ENCODE measurements at regions not wholly inside any gene's neighbourhood (a gene's known extent, or its start where the extent isn't known, plus 50 kb on each side); places are given as distances from the start of the nearest gene placed in this dataset.

GRCh38 chr9:108496846-108497245 lies 358.9 kb downstream of the ACTL7B start:
- TF ChIP-seq CTCF (IDR thresholded peaks at IDR 0.05; ENCODE audit: extremely low read depth, insufficient read depth, missing control alignments) = no peak
- in situ Hi-C loops (cut with MboI; ENCODE audit: low pct_unique_long_range_greater_than_20kb, low sequenced_read_pairs, unreplicated experiment) = no loop called here

DNA sequence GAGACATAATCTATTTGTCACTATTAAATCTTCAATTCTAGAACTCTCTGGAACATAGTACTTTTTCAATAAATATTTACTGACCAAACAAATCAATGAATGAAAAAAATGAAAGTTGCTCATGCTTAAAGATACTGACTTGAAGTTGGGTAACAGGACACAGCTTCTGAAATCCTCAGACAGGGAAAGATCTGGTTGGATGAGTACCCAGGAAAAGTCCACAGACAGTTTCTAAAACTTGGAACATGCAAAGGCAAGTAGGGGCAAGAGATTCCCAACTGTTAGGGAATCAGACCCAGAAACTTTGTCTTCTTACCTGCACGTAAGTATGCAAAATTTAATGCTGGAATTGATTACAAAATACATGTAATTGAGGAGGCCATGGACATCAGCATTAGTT lies 366.2 kb downstream of the ACTL7B start:
- no peak for DNase-seq (ENCODE audit: low spot score)
- no peak for TF ChIP-seq CTCF (IDR thresholded peaks at IDR 0.05; ENCODE audit: extremely low read depth, insufficient read depth, missing control alignments)
- in situ Hi-C loops (cut with MboI; ENCODE audit: low pct_unique_long_range_greater_than_20kb, low sequenced_read_pairs, unreplicated experiment) = no loop called here

More at GRCh38 chr9:108496846-108497245, 358.9 kb downstream of the ACTL7B start:
- DNase-seq (ENCODE audit: low spot score) = no peak

DNA sequence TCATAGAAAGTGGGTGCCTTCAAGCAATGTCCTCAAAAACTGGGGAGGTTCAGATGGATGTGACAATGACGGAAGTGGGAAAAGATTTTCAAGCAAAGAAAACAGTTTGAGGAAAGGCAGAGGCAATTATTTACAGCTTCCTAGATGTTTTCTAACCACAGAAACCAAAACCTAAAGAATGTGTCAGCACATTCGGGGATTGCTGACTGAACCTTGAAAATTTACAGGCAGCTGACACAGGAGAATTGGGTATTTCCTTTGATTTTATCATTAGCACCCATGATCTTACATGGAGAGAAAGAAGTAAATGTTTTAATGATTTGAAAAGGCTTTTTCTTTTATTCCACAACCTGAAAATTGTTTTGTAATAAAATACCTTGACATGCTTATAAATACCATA lies 369.0 kb downstream of the ACTL7B start:
- no peak for DNase-seq (ENCODE audit: low spot score)
- in situ Hi-C loops (cut with MboI; ENCODE audit: low pct_unique_long_range_greater_than_20kb, low sequenced_read_pairs, unreplicated experiment) = no loop called here
- no peak for TF ChIP-seq CTCF (IDR thresholded peaks at IDR 0.05; ENCODE audit: extremely low read depth, insufficient read depth, missing control alignments)

DNA sequence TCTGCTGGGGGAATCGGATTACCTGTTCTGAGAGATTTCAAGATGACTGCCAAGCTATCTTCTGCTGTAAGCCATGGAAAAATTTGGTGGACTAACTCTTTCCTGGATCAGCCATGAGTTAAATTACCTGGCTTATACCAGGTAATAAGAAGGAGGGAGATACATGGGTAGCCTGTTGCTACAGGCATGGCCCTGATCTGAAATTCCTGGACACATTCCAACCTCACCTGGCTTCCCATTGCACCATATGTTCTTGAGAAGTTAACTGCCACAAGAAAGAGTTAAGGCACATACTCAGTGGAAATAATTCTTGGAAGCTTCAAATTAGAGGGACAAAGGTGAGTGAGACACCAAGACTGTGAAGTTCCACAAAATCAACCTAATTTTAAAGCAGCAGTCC lies 371.3 kb downstream of the ACTL7B start:
- no peak for TF ChIP-seq CTCF (IDR thresholded peaks at IDR 0.05; ENCODE audit: extremely low read depth, insufficient read depth, missing control alignments)
- in situ Hi-C loops (cut with MboI; ENCODE audit: low pct_unique_long_range_greater_than_20kb, low sequenced_read_pairs, unreplicated experiment) = no loop called here
- DNase-seq (ENCODE audit: low spot score) = no peak

GRCh38 chr9:108483676-108484075 lies 372.1 kb downstream of the ACTL7B start:
- in situ Hi-C loops (cut with MboI; ENCODE audit: low pct_unique_long_range_greater_than_20kb, low sequenced_read_pairs, unreplicated experiment) = no loop called here
- no peak for TF ChIP-seq CTCF (IDR thresholded peaks at IDR 0.05; ENCODE audit: extremely low read depth, insufficient read depth, missing control alignments)
- no peak for DNase-seq (ENCODE audit: low spot score)

- in situ Hi-C loops (cut with MboI; ENCODE audit: low pct_unique_long_range_greater_than_20kb, low sequenced_read_pairs, unreplicated experiment) = no loop called here
- no peak for TF ChIP-seq CTCF (IDR thresholded peaks at IDR 0.05; ENCODE audit: extremely low read depth, insufficient read depth, missing control alignments)
- DNase-seq (ENCODE audit: low spot score) = no peak
Measured at GRCh38 chr9:108479989-108480652, 375.7 kb downstream of the ACTL7B start.
